A204.1 (cell line): ENCODE measurements at regions not wholly inside any gene's neighbourhood (a gene's known extent, or its start where the extent isn't known, plus 50 kb on each side); places are given as distances from the start of the nearest gene placed in this dataset.

ENCODE experiments used
- FAIRE-seq: peaks from 2 replicates; lab custom pipeline; 2012; peaks lifted over from hg19 to GRCh38; lab: Jason Lieb, UNC

- FAIRE-seq: no peak
Measured at GRCh38 chr14:35222872-35223466, 69.2 kb upstream of the PSMA6 start.

GRCh38 chr14:35223927-35224326, 68.3 kb upstream of the PSMA6 start:
- FAIRE-seq: no peak

GRCh38 chr14:35224615-35225014, 67.6 kb upstream of the PSMA6 start:
- FAIRE-seq: no peak

GRCh38 chr14:35229084-35229791, 62.9 kb upstream of the PSMA6 start:
- FAIRE-seq: no peak

GRCh38 chr14:35229792-35230089, 62.4 kb upstream of the PSMA6 start:
- FAIRE-seq: no peak

- FAIRE-seq: no peak
Measured at GRCh38 chr14:35231207-35231760, 60.9 kb upstream of the PSMA6 start.

GRCh38 chr14:35234012-35234805, 58.0 kb upstream of the PSMA6 start:
- no peak for FAIRE-seq

- FAIRE-seq: no peak
Measured at GRCh38 chr14:35235840-35236239, 56.3 kb upstream of the PSMA6 start.

- FAIRE-seq: no peak
Measured at GRCh38 chr14:35236806-35237205, 55.4 kb upstream of the PSMA6 start.

- no peak for FAIRE-seq
Measured at GRCh38 chr14:35240231-35240630, 52.0 kb upstream of the PSMA6 start.
